Stimulated activated CD8-positive, alpha-beta memory T cell treated with anti-CD3 and anti-CD28 coated beads, Interleukin-15, amount 100 ng/mL, for 24 hours (primary cell): ENCODE measurements at regions not wholly inside any gene's neighbourhood (a gene's known extent, or its start where the extent isn't known, plus 50 kb on each side); places are given as distances from the start of the nearest gene placed in this dataset.

ENCODE experiments used
- DNase-seq: peaks from one replicate; pipeline ENCODE4 v3.0.0-alpha.2; 2020; ENCODE audit warnings: low read depth

DNA sequence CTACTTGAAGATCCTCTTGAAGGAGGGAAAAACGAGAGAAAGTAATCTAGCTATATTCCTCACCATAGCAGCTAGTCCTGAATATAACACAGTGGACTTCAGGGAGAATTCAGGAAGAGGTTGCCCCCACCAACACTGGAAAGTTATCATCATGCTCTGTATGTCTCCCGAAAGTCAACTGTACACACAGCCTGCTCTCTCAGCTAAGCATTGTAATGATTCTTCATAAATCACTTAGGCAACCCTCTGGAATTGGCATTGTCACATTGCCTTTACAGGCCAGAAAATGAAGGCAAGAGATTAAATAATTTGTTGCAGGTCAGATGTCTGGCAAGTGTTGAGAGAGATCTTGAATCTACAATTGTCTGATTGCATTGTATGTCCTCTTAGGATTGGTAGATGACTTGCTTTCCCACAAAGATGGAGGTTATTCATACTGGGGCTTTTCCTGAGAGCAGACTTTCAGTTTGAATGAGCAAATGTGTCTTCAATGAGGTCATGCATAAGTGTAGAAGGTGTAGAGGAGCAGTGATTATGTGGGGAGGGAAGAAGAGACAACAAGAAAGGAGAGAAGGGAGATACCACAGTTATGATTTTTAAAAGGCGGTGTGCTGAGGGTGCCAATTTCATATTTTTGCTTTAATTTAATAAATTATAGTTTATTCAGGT is 667.2 kb downstream of the DCDC2C start:
- no peak for DNase-seq

- no peak for DNase-seq
Measured at GRCh38 chr2:4381049-4381448, 677.7 kb downstream of the DCDC2C start.

DNA sequence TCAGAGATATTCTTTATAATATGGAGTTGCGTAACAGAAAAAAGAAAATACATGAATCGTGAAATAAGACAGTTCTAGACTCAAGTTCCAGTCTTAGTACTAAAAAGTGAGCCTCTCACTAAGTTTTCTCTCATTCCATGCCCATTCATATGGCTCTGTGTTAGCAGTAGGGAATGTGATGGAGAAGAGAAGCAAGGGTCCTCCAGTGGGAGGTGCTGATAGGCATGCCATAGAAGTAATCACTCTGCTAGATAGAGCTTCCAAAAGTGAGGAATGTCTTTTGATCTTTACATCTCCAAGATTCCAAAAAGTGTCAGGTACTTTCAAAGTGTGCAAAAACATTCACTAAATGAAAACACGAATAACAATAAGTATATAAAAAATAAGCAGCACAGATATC is 678.4 kb downstream of the DCDC2C start:
- DNase-seq, result no peak

GRCh38 chr2:4391013-4391412 is 687.6 kb downstream of the DCDC2C start:
- DNase-seq, result no peak

DNA sequence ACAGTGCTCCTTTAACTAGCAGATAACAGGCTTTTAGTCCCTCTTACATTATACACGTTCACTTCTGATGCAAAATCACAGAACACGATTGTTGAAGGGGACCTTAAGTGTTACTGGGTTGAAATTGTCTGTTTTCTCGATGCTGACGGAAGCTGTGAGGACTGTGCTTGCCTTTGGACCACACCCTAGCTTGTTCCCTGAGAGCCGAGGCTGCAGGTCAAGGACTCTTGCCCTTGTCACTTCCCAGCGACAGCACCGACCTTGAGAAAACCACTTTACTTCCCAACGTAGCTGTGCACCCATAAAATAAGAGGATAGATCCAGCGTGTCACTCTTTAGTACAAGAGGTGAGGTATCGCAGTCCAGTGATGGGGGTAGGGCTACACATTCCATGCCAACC is 701.0 kb downstream of the DCDC2C start:
- no peak for DNase-seq

- no peak for DNase-seq
Measured at GRCh38 chr2:4408321-4408720, 704.9 kb downstream of the DCDC2C start.

DNA sequence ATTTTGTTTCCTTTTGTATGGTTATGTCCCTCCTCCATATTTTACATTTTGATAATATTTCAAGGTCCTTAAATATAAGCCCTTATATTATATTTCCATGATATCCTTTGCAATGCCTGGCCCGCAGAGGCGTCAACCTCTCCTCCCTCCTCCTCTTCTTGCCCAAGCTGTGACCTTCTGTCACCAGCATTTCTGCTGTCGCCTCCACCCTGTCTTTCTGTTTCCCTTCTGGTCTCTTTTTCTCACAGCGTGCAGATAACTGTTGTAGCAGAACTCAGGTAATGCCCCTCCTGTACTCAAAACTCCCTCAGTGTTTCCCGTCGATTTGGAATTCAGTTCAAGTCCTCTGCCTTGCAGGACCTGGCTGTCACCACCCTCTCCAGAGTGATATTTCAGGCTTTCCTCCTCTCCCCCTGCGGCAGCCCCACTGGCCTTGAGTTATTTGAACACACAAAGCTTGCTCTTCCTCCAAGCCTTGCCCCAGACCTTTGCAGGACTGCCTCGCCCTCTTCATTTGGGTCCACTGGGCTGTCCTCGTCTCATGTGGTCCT is 709.3 kb downstream of the DCDC2C start:
- DNase-seq, result no peak

DNA sequence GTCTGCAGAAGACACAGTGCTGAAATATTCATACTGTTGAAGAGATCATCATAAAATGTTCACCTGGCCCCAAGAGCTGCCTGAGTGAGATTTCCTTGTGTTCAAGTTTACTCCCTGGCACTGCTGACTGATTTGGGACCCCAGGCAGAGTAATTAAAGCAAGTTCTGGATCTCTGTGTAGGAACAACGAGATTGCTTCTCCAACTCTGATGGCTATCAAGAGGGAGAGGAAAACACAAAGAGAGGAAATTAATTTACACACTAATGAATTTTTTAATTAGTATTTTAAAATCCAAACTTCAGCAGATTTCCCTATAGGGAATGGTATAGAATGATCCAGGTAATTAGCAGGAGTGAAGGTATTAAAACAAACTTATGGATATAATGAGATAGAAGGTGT is 711.8 kb downstream of the DCDC2C start:
- DNase-seq, result no peak

DNA sequence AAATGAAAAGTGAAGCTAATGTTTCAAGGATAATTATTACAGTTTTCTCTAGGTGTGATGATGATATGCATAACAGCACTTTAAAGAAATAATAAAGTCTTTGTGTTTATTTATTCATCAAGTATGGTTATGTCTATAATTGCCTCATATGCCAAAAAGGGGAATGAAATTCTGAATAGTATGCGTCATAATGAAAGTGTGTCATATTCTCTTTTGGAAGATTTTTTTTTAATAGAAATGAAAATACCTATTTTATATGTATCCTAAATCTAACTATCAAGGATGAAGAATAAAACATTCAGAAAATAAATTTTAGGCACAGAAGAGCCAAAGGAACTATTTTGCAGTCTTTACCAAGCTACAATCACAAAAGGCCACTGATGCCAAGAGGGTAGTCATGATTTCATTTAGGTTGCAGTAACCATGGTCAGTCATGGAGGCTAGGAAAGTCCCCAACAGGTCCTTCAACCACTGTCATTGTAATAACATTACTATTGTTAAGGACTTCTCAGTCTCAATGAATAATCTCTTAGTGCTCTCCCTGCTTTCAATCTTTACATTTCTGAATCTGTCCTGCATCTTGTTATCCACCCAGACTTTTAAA is 712.5 kb downstream of the DCDC2C start:
- DNase-seq, result no peak

DNA sequence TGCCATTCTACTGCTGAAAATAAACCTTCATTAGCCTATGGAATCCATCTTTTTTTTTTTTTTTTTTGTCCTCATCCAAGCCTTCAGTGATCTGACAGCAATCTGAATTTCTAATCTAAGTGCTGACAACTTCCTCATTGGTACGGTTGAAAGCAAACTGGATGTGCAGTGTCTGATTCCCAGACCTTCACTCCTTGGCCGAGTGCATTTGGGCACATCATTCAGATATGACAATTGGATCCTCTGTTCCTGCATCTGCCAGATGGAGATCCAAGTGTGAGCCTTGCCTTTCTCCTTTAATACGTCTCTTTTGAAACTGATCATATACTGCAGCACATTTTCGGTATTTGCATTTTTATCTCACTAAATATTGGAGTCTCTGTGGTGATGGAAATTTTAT is 713.1 kb downstream of the DCDC2C start:
- DNase-seq, result no peak

DNA sequence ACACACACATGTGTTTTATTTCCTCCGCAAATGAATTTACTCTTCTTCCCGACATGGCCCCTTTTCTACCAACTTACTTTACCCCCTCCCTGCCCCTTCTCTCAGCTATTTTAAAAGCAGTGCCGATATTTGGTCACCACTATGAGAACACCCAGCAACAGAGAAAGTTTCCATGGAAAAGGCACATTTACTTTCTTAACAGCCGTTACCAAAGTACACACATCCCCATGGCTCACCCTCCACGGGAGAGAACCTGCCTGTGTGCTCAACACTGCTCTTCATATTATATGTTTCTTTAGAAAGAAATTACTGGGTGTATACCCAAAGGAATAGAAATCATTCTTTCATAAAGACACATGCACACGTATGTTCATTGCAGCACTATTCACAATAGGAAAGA is 714.4 kb downstream of the DCDC2C start:
- no peak for DNase-seq

- no peak for DNase-seq
Measured at GRCh38 chr2:4420032-4420431, 716.7 kb downstream of the DCDC2C start.

GRCh38 chr2:4424153-4424552 is 720.8 kb downstream of the DCDC2C start:
- no peak for DNase-seq

GRCh38 chr2:4427083-4427482 is 723.7 kb downstream of the DCDC2C start:
- no peak for DNase-seq

- no peak for DNase-seq
Measured at GRCh38 chr2:4445821-4446220, 742.4 kb downstream of the DCDC2C start.

DNA sequence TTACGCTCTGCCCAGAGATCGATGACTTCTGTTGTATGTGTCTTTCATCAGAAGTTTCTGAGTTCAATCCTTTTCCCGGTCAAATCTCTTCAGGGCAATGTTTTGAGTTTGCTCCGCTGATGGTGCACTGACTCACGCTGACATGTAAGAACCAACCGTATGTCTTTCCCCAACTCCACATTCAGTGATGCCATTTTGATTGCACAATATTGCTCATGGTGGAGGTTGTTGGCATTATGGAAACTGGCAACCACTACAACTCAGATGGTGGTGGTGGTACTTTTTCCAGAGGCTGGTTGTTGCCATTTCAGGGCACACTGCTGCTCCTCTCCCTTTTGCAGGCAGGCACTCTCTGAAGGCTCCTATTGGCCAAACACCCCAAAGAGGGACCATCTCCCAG is 751.5 kb downstream of the DCDC2C start:
- no peak for DNase-seq

- DNase-seq, result no peak
Measured at GRCh38 chr2:4455486-4456155, 752.2 kb downstream of the DCDC2C start.

DNA sequence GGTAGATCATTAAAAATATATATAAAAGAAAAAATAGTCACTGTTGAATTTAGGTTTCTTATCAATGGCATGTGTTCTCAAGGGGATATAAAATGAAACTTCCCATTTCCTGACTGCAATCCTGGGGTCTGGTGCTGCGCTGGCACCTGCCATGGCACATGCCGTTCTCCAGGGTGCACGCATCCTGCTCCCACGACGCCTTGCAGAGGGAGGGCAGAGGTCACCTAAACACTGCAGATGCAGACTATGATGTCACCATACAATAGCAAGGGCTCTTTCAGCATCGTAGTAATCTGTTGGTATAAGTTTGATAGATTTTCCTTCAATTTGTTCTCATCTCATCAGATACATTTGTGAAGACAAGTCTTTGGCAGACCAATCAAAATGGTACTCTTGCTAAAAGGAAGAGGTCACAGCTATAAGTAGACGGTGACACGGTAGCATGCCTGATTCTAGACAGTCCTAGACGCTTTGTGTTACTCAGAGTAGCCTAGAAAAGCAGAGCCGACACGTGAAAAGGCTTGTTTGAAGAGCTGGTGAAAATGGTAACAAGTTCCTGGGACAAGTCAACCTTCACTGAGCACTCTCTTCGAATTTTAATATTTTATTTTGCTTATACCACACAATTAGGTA is 761.4 kb downstream of the DCDC2C start:
- no peak for DNase-seq

DNA sequence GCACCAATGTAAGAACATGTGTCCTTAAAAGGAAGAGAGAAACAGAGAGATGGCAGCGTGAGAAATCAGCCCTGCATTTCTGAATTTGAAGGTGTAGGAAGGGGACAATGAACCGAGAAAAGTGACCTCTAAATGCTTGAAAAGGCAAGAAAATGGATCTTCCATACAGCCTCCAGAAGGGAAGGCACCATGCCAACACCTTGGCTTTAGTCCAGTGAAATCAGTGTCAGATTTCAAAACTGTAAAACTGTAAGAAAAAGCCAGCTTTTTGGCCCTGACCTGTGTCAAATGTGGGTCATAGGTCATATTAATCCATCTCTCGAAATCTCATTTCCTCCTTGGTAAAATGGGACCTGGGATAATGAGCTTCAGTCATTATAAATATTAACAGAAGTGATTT is 762.3 kb downstream of the DCDC2C start:
- no peak for DNase-seq

GRCh38 chr2:4475618-4476017 is 772.2 kb downstream of the DCDC2C start:
- DNase-seq, result no peak

- no peak for DNase-seq
Measured at GRCh38 chr2:4483050-4483449, 779.7 kb downstream of the DCDC2C start.

- DNase-seq, result no peak
Measured at GRCh38 chr2:4486971-4487370, 783.6 kb downstream of the DCDC2C start.
